ENCODE measurements at regions not wholly inside any gene's neighbourhood (a gene's known extent, or its start where the extent isn't known, plus 50 kb on each side); places are given as distances from the start of the nearest gene placed in this dataset.

DNA sequence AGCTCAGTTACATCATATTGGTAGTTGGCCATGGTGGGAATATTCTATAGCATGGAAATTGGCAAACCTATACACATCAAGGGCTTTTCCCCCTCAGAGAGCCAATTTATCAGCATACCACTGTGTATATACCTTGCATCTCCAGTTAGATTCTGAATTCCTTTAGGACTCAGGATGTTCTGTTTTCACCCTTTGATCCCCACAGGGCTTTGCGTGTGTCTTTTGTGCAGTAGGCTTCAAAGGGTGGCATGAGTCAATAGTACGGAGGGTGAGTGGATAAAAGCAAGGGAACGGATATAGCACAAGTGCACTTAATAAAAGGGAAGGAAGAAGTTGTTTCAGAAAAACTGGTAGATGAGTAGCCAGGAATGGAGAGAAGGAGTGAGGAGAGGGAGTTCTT, 99.2 kb upstream of the RGMA start (continued):
- TF ChIP-seq, protein P1, sequence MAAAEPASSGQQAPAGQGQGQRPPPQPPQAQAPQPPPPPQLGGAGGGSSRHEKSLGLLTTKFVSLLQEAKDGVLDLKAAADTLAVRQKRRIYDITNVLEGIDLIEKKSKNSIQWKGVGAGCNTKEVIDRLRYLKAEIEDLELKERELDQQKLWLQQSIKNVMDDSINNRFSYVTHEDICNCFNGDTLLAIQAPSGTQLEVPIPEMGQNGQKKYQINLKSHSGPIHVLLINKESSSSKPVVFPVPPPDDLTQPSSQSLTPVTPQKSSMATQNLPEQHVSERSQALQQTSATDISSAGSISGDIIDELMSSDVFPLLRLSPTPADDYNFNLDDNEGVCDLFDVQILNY (CRISPR knock-in tag; IDR thresholded peaks at IDR 0.05): no peak
- TF ChIP-seq E2F1 (CRISPR knock-in tag; IDR thresholded peaks at IDR 0.05) (no peak), JUN (CRISPR knock-in tag; IDR thresholded peaks at IDR 0.05) (no peak), ATF2 (CRISPR knock-in tag; IDR thresholded peaks at IDR 0.05; ENCODE audit: borderline replicate concordance, low read depth) (no peak), KAT7 (CRISPR knock-in tag; IDR thresholded peaks at IDR 0.05; ENCODE audit: borderline replicate concordance) (no peak), TP53 (CRISPR knock-in tag; IDR thresholded peaks at IDR 0.05) (no peak), FOXK1 (CRISPR knock-in tag; IDR thresholded peaks at IDR 0.05) (no peak), MYBL2 (CRISPR knock-in tag; IDR thresholded peaks at IDR 0.05) (no peak), ZNF263 (CRISPR knock-in tag; IDR thresholded peaks at IDR 0.05; ENCODE audit: low read depth) (no peak), CREB1 (CRISPR knock-in tag; IDR thresholded peaks at IDR 0.05) (no peak), RELA (CRISPR knock-in tag; IDR thresholded peaks at IDR 0.05; ENCODE audit: borderline replicate concordance) (no peak)
- TF ChIP-seq, protein P2, sequence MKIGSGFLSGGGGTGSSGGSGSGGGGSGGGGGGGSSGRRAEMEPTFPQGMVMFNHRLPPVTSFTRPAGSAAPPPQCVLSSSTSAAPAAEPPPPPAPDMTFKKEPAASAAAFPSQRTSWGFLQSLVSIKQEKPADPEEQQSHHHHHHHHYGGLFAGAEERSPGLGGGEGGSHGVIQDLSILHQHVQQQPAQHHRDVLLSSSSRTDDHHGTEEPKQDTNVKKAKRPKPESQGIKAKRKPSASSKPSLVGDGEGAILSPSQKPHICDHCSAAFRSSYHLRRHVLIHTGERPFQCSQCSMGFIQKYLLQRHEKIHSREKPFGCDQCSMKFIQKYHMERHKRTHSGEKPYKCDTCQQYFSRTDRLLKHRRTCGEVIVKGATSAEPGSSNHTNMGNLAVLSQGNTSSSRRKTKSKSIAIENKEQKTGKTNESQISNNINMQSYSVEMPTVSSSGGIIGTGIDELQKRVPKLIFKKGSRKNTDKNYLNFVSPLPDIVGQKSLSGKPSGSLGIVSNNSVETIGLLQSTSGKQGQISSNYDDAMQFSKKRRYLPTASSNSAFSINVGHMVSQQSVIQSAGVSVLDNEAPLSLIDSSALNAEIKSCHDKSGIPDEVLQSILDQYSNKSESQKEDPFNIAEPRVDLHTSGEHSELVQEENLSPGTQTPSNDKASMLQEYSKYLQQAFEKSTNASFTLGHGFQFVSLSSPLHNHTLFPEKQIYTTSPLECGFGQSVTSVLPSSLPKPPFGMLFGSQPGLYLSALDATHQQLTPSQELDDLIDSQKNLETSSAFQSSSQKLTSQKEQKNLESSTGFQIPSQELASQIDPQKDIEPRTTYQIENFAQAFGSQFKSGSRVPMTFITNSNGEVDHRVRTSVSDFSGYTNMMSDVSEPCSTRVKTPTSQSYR (CRISPR knock-in tag; IDR thresholded peaks at IDR 0.05): no peak
- TF ChIP-seq, protein P3, sequence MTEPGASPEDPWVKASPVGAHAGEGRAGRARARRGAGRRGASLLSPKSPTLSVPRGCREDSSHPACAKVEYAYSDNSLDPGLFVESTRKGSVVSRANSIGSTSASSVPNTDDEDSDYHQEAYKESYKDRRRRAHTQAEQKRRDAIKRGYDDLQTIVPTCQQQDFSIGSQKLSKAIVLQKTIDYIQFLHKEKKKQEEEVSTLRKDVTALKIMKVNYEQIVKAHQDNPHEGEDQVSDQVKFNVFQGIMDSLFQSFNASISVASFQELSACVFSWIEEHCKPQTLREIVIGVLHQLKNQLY (CRISPR knock-in tag; IDR thresholded peaks at IDR 0.05): no peak

GRCh38 chr15:93185796-93186195, 96.8 kb upstream of the RGMA start:
- H3K36me3 Mint-ChIP-seq: no peaks in the 10 kb centered on the region
- TF ChIP-seq TCF7 (CRISPR knock-in tag; IDR thresholded peaks at IDR 0.05; ENCODE audit: low read depth): no peak
- ATAC-seq: no peak
- peaks cover 71% of the 10 kb centered on the region for H3K4me1 Mint-ChIP-seq
- no peak overlapping the region for H3K4me3 Mint-ChIP-seq
- H3K27ac Mint-ChIP-seq: no peak overlapping the region
- CTCF ChIA-PET: no interaction called here
- peaks cover 35% of the 10 kb centered on the region for H3K27me3 Mint-ChIP-seq (ENCODE audit: low read depth)
- POLR2A ChIA-PET: interaction anchor here (1.0 kb wide), 1 partner anchor 49 kb away, joined by 3 read pairs; no protein-coding TSS in a partner anchor
- no peaks in the 10 kb centered on the region for H3K9me3 Mint-ChIP-seq
- no peak for DNase-seq (ENCODE audit: low spot score)

- ChIA-PET CTCF (interaction anchor here (0.6 to 1.1 kb wide), 3 partner anchors 30 to 151 kb away, joined by 3 to 5 read pairs (median 3); no protein-coding TSS in a partner anchor), POLR2A (interaction anchor here (0.7 kb wide), 1 partner anchor 19 kb away, joined by 3 read pairs; no protein-coding TSS in a partner anchor)
- ATAC-seq: no peak
Measured at GRCh38 chr15:93182703-93183205, 93.7 kb upstream of the RGMA start.

More at GRCh38 chr15:93182703-93183205, 93.7 kb upstream of the RGMA start:
- Mint-ChIP-seq H3K27ac (no peak overlapping the region), H3K4me3 (no peak overlapping the region), H3K4me1 (peaks cover 69% of the 10 kb centered on the region), H3K36me3 (no peaks in the 10 kb centered on the region), H3K9me3 (no peaks in the 10 kb centered on the region), H3K27me3 (ENCODE audit: low read depth) (peaks cover 11% of the 10 kb centered on the region)
- DNase-seq (ENCODE audit: low spot score): no peak
- TF ChIP-seq ZNF138 (CRISPR knock-in tag; conservative IDR thresholded peaks at IDR 0.05) (0 out of 2 replicates have a peak, but pooled peaks have one; percentile 31), SMAD3 (CRISPR knock-in tag; IDR thresholded peaks at IDR 0.05; ENCODE audit: borderline replicate concordance) (no peak)
